GM12878 (cell line): ENCODE measurements at regions not wholly inside any gene's neighbourhood (a gene's known extent, or its start where the extent isn't known, plus 50 kb on each side); places are given as distances from the start of the nearest gene placed in this dataset.

Source experiments
- CBX3 ChIP-seq: fragments of 200-600 bp; sonication (generic); IDR thresholded peaks from 2 replicates; pipeline ENCODE4 v1.6.1; 2016; ENCODE audit warnings: low read depth, borderline replicate concordance
- CHD4 ChIP-seq: fragments of 200-600 bp; sonication (generic); IDR thresholded peaks from 2 replicates; pipeline ENCODE4 v1.6.1; 2016; ENCODE audit warnings: mild to moderate bottlenecking
- HDAC2 ChIP-seq: fragments of 200-600 bp; sonication (generic); IDR thresholded peaks from 2 replicates; pipeline ENCODE4 v1.6.1; 2017
- NFIC ChIP-seq: IDR thresholded peaks from 2 replicates; pipeline ENCODE4 v1.6.1; 2012; ENCODE audit warnings: low read depth, mild to moderate bottlenecking, inconsistent platforms, low read length, moderate library complexity
- POLR2A ChIP-seq: IDR thresholded peaks from 2 replicates; pipeline ENCODE4 v1.6.1; 2011; ENCODE audit warnings: low read depth, mild to moderate bottlenecking, low read length
- RFX5 ChIP-seq: IDR thresholded peaks from 2 replicates; pipeline ENCODE4 v1.6.1; 2011; ENCODE audit warnings: low read depth, low read length, improper control_type of control experiment
- SMARCA5 ChIP-seq: fragments of 450-650 bp; IDR thresholded peaks from 2 replicates; pipeline ENCODE4 v1.6.1; 2017; ENCODE audit warnings: mild to moderate bottlenecking
- TF ChIP-seq, protein P1 (sequence below), 3 experiments: IDR thresholded peaks in 2 of 3; conservative IDR thresholded peaks in 1 of 3; 2 replicates each; pipeline ENCODE4 v1.5.1; 2011; ENCODE audit warnings: low read depth in 3 of 3, low read length in 3 of 3, mild to moderate bottlenecking in 3 of 3, control low read depth in 2 of 3, moderate library complexity in 2 of 3, inconsistent platforms in 1 of 3, mixed read lengths in 1 of 3; ENCODE audit not compliant: control insufficient read depth in 2 of 3, insufficient read depth in 1 of 3; ENCODE audit errors: extremely low read depth in 1 of 3

DNA sequence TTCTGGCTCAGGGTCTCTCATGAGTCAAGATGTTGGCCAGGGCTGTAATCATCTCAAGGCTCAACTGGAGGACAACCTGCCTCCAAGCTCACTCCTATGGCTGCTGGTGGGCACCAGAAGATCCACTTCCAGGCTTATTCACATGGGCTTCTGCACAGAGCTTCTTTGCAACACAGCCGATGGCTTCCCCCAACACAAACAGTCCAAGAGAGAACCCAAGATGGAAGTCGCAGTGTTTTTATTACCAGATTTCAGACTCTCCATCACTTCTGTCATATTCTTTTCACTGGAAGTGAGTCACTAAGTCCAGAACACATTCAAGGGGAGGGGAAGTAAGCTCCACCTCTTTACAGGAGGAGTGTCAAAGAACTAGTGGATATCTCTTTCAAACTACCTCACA, 75.5 kb downstream of the CD164 start:
- TF ChIP-seq SMARCA5 (no peak), POLR2A (no peak), RFX5 (no peak), CHD4 (no peak), NFIC (no peak), CBX3 (no peak), HDAC2 (no peak)
- TF ChIP-seq, protein P1, sequence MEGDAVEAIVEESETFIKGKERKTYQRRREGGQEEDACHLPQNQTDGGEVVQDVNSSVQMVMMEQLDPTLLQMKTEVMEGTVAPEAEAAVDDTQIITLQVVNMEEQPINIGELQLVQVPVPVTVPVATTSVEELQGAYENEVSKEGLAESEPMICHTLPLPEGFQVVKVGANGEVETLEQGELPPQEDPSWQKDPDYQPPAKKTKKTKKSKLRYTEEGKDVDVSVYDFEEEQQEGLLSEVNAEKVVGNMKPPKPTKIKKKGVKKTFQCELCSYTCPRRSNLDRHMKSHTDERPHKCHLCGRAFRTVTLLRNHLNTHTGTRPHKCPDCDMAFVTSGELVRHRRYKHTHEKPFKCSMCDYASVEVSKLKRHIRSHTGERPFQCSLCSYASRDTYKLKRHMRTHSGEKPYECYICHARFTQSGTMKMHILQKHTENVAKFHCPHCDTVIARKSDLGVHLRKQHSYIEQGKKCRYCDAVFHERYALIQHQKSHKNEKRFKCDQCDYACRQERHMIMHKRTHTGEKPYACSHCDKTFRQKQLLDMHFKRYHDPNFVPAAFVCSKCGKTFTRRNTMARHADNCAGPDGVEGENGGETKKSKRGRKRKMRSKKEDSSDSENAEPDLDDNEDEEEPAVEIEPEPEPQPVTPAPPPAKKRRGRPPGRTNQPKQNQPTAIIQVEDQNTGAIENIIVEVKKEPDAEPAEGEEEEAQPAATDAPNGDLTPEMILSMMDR (IDR thresholded peaks at IDR 0.05 in 2 of 3, conservative IDR thresholded peaks at IDR 0.05 in 1 of 3; ENCODE audit: control insufficient read depth in 2 of 3, extremely low read depth in 1 of 3, insufficient read depth in 1 of 3, low read depth in 3 of 3, low read length in 3 of 3) = no peak
